HG03045 (cell line): ENCODE measurements at regions not wholly inside any gene's neighbourhood (a gene's known extent, or its start where the extent isn't known, plus 50 kb on each side); places are given as distances from the start of the nearest gene placed in this dataset.
"Not testable (repeated sequence)": the region's sequence is repeated elsewhere in the genome, so short reads cannot be mapped to it uniquely, and the experiment has no call there.

ENCODE experiments used
- ATAC-seq: cut with Tn5 transposase; IDR thresholded peaks from one replicate; pipeline ENCODE4 v1.9.1; 2021; ENCODE audit warnings: mild to moderate bottlenecking, moderate library complexity; ENCODE audit not compliant: unreplicated experiment

DNA sequence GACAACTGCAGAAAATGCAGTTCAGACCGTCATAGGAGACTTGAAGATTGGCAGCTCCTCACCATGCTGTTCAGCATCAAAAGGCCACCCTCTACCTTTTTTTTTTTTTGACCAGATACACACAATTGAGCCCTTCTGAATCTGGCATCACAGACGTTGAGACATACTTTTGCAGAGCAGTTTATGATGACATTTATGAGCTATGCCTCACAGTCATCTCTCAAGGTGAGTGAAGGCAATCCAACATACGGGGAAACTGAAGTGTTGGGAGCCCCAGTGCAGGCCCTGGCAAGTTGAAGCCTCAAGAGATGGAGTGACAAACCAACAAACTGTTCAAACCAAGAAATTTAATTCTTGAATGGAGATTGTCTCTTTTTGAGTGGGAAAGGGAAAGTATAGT, 83.6 kb upstream of the DLX6 start:
- ATAC-seq = no peak

DNA sequence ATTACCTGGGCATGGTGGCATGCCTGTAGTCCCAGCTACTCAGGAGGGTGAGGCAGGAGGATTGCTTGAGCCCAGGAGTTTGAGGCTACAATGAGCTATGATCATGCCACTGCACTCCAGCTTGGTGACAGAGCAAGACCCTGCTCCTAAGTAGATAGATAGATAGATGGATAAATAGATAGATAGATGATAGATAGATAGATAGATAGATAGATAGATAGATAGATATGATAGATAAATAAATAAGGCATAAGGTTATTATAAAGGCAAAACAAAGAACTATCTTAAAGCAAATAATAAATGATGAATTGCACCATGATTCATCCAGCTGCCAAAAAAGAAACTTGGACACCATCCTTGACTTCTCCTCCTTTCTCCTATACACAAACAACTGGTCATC, 82.0 kb upstream of the DLX6 start:
- ATAC-seq = not testable (repeated sequence)

DNA sequence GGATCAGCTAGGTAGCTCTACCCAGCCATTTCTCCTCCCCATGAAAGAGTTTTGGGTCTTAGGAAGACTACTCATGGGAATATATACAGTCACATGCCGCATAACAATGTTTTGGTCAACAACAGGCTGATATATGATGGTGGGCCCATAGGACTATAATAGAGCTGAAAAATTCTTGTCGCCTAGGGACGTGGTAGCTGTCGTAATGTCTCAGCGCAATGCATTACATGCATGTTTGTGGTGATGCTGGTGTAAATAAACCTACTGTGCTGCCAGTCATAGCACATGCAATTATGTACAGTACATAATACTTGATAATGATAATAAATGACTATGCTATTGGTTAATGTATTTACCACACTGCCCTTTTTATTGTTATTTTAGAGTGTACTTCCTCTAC, 78.2 kb upstream of the DLX6 start:
- no peak for ATAC-seq

DNA sequence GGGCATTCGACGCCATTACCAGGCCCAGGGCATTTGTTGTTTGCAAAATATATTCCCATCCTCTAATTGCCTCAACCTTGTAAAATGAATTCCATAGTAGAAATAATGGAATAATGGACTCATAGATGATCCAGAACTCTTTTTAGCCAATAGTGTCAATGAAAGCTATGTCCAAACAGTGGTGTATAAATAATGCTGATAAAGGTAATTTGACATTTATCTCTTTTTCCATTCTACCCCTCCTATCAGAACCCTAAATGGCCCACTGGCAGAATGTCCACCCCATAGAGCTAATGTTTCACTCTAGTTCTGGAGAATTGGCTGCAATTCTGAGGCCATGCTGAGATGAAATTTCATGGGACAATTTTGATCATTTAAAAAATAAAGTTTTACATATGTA, 76.4 kb upstream of the DLX6 start:
- ATAC-seq = no peak

DNA sequence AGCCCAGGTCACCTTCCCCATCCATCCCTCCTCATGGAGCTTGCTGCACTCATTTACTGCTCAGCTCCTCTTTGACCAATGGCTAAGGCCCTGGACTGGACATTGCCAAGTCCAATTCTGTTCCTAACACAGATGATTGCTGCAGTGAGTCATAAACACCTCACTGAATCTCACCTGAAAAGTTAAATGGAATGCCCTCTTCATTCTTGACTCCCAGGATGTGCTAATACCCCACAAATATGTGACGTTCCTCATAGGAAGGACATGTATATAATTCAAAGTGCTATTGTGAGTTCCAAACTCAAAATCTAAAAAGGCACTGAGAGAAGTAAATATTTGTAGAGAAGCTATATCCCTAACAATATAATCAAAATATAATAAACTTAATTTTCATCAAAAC, 73.5 kb upstream of the DLX6 start:
- ATAC-seq = no peak

DNA sequence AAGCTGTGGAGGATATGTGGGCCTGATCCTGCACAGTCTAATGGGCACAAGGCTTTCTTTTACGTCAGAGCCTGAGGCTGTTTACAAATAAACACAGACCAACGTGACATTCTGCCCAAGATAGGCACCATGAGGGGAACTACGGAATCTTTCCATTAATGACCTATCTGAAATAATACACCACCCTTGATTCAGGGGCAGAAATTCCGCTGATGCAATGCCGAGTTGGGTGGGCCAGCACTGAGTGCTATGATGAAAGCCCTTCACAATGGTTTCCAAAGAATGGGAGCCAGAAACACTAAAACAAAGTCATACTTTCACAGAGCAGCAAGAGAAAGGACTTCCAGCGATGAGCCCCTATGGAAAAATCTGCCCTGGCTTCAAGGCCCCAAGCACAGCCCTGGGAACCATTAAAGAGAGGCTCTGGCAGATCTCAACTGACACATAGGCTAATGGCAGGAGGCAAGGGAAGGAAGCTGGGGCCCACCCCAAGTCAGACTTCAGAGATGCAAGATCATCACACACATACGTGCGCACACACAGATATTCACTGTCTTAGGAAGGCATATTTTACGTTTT, 72.2 kb upstream of the DLX6 start:
- no peak for ATAC-seq

DNA sequence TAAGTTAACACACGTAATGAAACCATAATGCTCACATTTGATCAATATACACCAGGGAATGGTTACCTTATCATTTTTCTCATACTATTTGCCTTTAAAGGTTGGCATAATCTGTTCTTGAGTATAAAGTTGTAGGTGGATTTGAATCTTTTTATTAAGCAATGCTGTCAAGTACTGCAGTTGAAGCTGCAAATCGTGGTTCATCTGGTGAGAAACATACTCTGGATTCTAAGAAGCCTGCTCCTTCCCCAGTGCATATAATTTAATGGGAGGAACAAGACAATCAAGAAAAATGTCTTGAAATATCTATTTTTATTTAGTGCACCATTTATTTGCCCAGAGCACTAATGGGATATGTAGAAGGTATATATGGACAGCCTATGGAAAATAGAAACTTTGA, 68.7 kb upstream of the DLX6 start:
- no peak for ATAC-seq

DNA sequence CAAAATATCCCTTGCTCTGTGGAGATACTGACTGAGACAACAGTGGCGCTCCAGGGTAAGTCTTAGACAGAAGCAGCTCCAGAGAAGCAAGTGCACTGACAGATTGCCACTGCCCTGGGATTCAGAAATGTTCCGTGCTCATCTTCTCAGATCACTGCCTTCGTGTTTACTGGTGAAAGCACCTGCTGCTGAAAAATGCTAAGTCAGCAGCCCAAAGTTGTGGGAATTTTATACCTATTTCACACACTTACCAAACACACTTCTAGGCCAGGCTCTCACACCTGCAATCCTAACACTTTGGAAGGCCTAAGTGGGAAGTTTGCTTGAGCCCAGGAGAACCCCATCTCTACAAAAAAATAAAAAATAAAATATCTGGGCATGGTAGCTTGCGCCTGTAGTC, 63.2 kb upstream of the DLX6 start:
- no peak for ATAC-seq

DNA sequence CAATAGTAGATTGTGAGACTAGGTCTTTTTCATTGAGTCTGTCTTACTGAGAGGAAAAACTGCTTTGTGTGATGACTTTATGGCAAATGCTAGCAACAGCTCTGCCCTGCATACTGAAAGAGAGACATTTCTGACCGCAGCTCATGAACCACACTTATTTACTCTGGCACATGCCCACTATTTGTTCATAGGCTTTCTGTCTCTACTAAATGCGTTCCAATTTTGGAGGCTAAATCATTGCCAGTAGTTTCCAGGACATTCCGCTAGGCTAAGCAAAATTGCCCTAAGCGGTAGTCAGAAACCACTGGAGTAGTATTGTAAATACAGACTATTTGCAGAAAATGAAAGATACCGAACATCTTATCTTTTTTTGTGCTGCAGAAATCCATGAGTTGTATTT, 55.6 kb upstream of the DLX6 start:
- ATAC-seq = no peak

DNA sequence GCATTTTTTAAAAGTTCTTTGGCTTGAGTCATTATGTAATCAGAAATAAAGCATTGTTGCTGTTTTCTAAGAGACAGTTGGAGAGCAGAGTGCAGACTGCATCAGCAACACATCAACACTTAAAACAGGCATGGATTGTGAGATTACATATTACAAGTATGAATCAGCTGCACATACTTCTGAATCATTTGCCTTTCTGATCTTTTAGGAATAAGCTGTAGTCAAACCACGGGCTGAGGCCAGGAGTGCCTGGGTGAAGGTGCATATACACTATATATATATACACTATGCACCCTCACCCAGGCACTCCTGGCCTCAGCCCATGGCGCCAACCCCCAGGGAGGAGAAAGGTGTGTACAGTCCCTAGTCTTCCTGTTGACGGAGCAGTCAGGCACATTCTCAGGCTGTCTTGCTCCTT, 52.4 kb upstream of the DLX6 start:
- no peak for ATAC-seq

DNA sequence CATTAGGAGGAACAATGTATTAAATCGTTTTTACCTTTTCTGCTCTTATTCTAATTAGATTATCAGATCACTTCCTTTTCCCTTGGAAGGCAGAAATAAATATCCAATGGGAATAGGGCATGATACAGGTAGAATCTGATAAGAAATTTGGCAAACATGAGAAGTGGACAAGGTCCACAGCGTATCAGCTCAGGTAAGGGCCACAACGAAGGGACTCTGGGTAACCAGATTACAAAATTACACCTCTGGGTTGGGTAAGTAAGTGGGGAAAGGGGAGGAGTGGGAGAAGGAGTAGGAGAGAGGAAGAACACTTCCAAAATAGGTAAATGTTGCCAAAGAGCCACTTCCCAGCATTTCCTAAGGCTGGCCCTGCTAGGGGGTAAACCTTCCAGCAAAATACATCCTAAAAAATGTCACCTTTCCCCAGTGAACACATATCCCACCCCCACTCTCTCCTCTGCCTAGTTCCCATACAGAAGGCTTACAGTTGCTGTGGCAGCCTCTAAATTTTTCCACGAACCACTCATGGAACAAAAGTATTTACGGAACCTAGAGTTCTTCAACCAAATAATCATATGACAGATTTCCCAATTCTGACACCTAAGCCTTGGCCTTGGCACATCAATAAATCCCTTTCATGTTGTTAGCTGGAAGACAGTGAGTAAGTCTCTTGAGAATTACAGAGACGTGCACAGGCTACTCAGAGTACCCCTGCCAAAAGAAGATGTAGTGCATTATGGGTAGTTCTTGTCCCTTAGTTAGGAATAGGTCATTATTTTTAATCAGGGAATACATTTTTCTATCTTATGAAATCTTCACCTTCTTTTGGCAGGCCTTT, 51.5 kb upstream of the DLX6 start:
- ATAC-seq = no peak
